ENCODE measurements at regions not wholly inside any gene's neighbourhood (a gene's known extent, or its start where the extent isn't known, plus 50 kb on each side); places are given as distances from the start of the nearest gene placed in this dataset.
"Not testable (repeated sequence)": the region's sequence is repeated elsewhere in the genome, so short reads cannot be mapped to it uniquely, and the experiment has no call there.

GRCh38 chr9:65423691-65424436 is 138.9 kb upstream of the FOXD4L5 start:
- H3K4me1 ChIP-seq (ENCODE audit: control insufficient read depth in 2 of 2, insufficient read depth in 2 of 2, low read length in 1 of 2); H3K9me3 ChIP-seq (ENCODE audit: control insufficient read depth in 2 of 2, insufficient read depth in 1 of 2, low read depth in 1 of 2, low read length in 1 of 2); H3K27ac ChIP-seq (ENCODE audit: low read depth in 2 of 2, low read length in 1 of 2); H3K27me3 ChIP-seq (ENCODE audit: control insufficient read depth in 1 of 2, insufficient read depth in 2 of 2, low read length in 2 of 2); H3K4me3 ChIP-seq (ENCODE audit: low read depth in 1 of 2, low read length in 2 of 2); H3K36me3 ChIP-seq (ENCODE audit: control insufficient read depth in 2 of 2, insufficient read depth in 2 of 2, low read length in 1 of 2): not testable (repeated sequence)
- 80 to 90% methylated on average over 18 of the region's 18 CpGs for WGBS, 2 donors

- H3K4me3 ChIP-seq (ENCODE audit: low read depth in 1 of 2, low read length in 2 of 2); H3K27ac ChIP-seq (ENCODE audit: low read depth in 2 of 2, low read length in 1 of 2); H3K4me1 ChIP-seq (ENCODE audit: control insufficient read depth in 2 of 2, insufficient read depth in 2 of 2, low read length in 1 of 2); H3K9me3 ChIP-seq (ENCODE audit: control insufficient read depth in 2 of 2, insufficient read depth in 1 of 2, low read depth in 1 of 2, low read length in 1 of 2); H3K36me3 ChIP-seq (ENCODE audit: control insufficient read depth in 2 of 2, insufficient read depth in 2 of 2, low read length in 1 of 2); H3K27me3 ChIP-seq (ENCODE audit: control insufficient read depth in 1 of 2, insufficient read depth in 2 of 2, low read length in 2 of 2): not testable (repeated sequence)
- WGBS, 2 donors: 81 to 85% methylated on average over 11 to 12 of the region's 13 CpGs
Measured at GRCh38 chr9:65422966-65423690, 138.1 kb upstream of the FOXD4L5 start.

- H3K9me3 ChIP-seq (ENCODE audit: control insufficient read depth in 2 of 2, insufficient read depth in 1 of 2, low read depth in 1 of 2, low read length in 1 of 2): peaks cover 6 to 11% of the 10 kb centered on the region in 2 donors
- 55 to 82% methylated on average over 2 of the region's 2 CpGs for WGBS, 2 donors
- H3K27ac ChIP-seq (ENCODE audit: low read depth in 2 of 2, low read length in 1 of 2); H3K36me3 ChIP-seq (ENCODE audit: control insufficient read depth in 2 of 2, insufficient read depth in 2 of 2, low read length in 1 of 2); H3K4me1 ChIP-seq (ENCODE audit: control insufficient read depth in 2 of 2, insufficient read depth in 2 of 2, low read length in 1 of 2); H3K4me3 ChIP-seq (ENCODE audit: low read depth in 1 of 2, low read length in 2 of 2); H3K27me3 ChIP-seq (ENCODE audit: control insufficient read depth in 1 of 2, insufficient read depth in 2 of 2, low read length in 2 of 2): not testable (repeated sequence)
Measured at GRCh38 chr9:65421486-65421885, 136.5 kb upstream of the FOXD4L5 start.

GRCh38 chr9:65420771-65421170 is 135.8 kb upstream of the FOXD4L5 start:
- no peaks in the 10 kb centered on the region for H3K36me3 ChIP-seq (ENCODE audit: control insufficient read depth in 2 of 2, insufficient read depth in 2 of 2, low read length in 1 of 2)
- H3K9me3 ChIP-seq (ENCODE audit: control insufficient read depth in 2 of 2, insufficient read depth in 1 of 2, low read depth in 1 of 2, low read length in 1 of 2): peaks cover 0 to 8% of the 10 kb centered on the region in 2 donors
- H3K4me1 ChIP-seq (ENCODE audit: control insufficient read depth in 2 of 2, insufficient read depth in 2 of 2, low read length in 1 of 2): no peaks in the 10 kb centered on the region
- H3K4me3 ChIP-seq (ENCODE audit: low read depth in 1 of 2, low read length in 2 of 2): no peak overlapping the region
- no peak overlapping the region for H3K27ac ChIP-seq (ENCODE audit: low read depth in 2 of 2, low read length in 1 of 2)
- H3K27me3 ChIP-seq (ENCODE audit: control insufficient read depth in 1 of 2, insufficient read depth in 2 of 2, low read length in 2 of 2): no peaks in the 10 kb centered on the region
- WGBS, 2 donors: 75 to 85% methylated on average over 5 of the region's 5 CpGs

GRCh38 chr9:65418966-65419365 is 134.0 kb upstream of the FOXD4L5 start:
- WGBS, 2 donors: 62 to 75% methylated on average over 4 of the region's 4 CpGs
- H3K4me3 ChIP-seq (ENCODE audit: low read depth in 1 of 2, low read length in 2 of 2); H3K27me3 ChIP-seq (ENCODE audit: control insufficient read depth in 1 of 2, insufficient read depth in 2 of 2, low read length in 2 of 2); H3K36me3 ChIP-seq (ENCODE audit: control insufficient read depth in 2 of 2, insufficient read depth in 2 of 2, low read length in 1 of 2); H3K27ac ChIP-seq (ENCODE audit: low read depth in 2 of 2, low read length in 1 of 2); H3K4me1 ChIP-seq (ENCODE audit: control insufficient read depth in 2 of 2, insufficient read depth in 2 of 2, low read length in 1 of 2); H3K9me3 ChIP-seq (ENCODE audit: control insufficient read depth in 2 of 2, insufficient read depth in 1 of 2, low read depth in 1 of 2, low read length in 1 of 2): not testable (repeated sequence)

- H3K27ac ChIP-seq (ENCODE audit: low read depth in 2 of 2, low read length in 1 of 2); H3K4me3 ChIP-seq (ENCODE audit: low read depth in 1 of 2, low read length in 2 of 2); H3K9me3 ChIP-seq (ENCODE audit: control insufficient read depth in 2 of 2, insufficient read depth in 1 of 2, low read depth in 1 of 2, low read length in 1 of 2); H3K27me3 ChIP-seq (ENCODE audit: control insufficient read depth in 1 of 2, insufficient read depth in 2 of 2, low read length in 2 of 2); H3K36me3 ChIP-seq (ENCODE audit: control insufficient read depth in 2 of 2, insufficient read depth in 2 of 2, low read length in 1 of 2); H3K4me1 ChIP-seq (ENCODE audit: control insufficient read depth in 2 of 2, insufficient read depth in 2 of 2, low read length in 1 of 2): not testable (repeated sequence)
- 63 to 65% methylated on average over 7 of the region's 7 CpGs for WGBS, 2 donors
Measured at GRCh38 chr9:65416948-65417347, 131.9 kb upstream of the FOXD4L5 start.

GRCh38 chr9:65414249-65414648 is 129.2 kb upstream of the FOXD4L5 start:
- 43 to 45% methylated on average over 4 of the region's 4 CpGs for WGBS, 2 donors
- not testable (repeated sequence) for H3K27ac ChIP-seq (ENCODE audit: low read depth in 2 of 2, low read length in 1 of 2); H3K9me3 ChIP-seq (ENCODE audit: control insufficient read depth in 2 of 2, insufficient read depth in 1 of 2, low read depth in 1 of 2, low read length in 1 of 2); H3K4me3 ChIP-seq (ENCODE audit: low read depth in 1 of 2, low read length in 2 of 2); H3K27me3 ChIP-seq (ENCODE audit: control insufficient read depth in 1 of 2, insufficient read depth in 2 of 2, low read length in 2 of 2); H3K36me3 ChIP-seq (ENCODE audit: control insufficient read depth in 2 of 2, insufficient read depth in 2 of 2, low read length in 1 of 2); H3K4me1 ChIP-seq (ENCODE audit: control insufficient read depth in 2 of 2, insufficient read depth in 2 of 2, low read length in 1 of 2)

GRCh38 chr9:65413371-65413770 is 128.4 kb upstream of the FOXD4L5 start:
- H3K27me3 ChIP-seq (ENCODE audit: control insufficient read depth in 1 of 2, insufficient read depth in 2 of 2, low read length in 2 of 2); H3K4me1 ChIP-seq (ENCODE audit: control insufficient read depth in 2 of 2, insufficient read depth in 2 of 2, low read length in 1 of 2); H3K4me3 ChIP-seq (ENCODE audit: low read depth in 1 of 2, low read length in 2 of 2); H3K36me3 ChIP-seq (ENCODE audit: control insufficient read depth in 2 of 2, insufficient read depth in 2 of 2, low read length in 1 of 2); H3K27ac ChIP-seq (ENCODE audit: low read depth in 2 of 2, low read length in 1 of 2); H3K9me3 ChIP-seq (ENCODE audit: control insufficient read depth in 2 of 2, insufficient read depth in 1 of 2, low read depth in 1 of 2, low read length in 1 of 2): not testable (repeated sequence)
- WGBS, 2 donors: 62 to 72% methylated on average over 5 of the region's 5 CpGs

GRCh38 chr9:65411901-65412300 is 126.9 kb upstream of the FOXD4L5 start:
- Histone ChIP-seq H3K4me1 (ENCODE audit: control insufficient read depth in 2 of 2, insufficient read depth in 2 of 2, low read length in 1 of 2) (no peaks in the 10 kb centered on the region), H3K27me3 (ENCODE audit: control insufficient read depth in 1 of 2, insufficient read depth in 2 of 2, low read length in 2 of 2) (no peaks in the 10 kb centered on the region), H3K4me3 (ENCODE audit: low read depth in 1 of 2, low read length in 2 of 2) (no peak overlapping the region), H3K9me3 (ENCODE audit: control insufficient read depth in 2 of 2, insufficient read depth in 1 of 2, low read depth in 1 of 2, low read length in 1 of 2) (peaks cover 6 to 10% of the 10 kb centered on the region in 2 donors), H3K27ac (ENCODE audit: low read depth in 2 of 2, low read length in 1 of 2) (no peak overlapping the region), H3K36me3 (ENCODE audit: control insufficient read depth in 2 of 2, insufficient read depth in 2 of 2, low read length in 1 of 2) (no peaks in the 10 kb centered on the region)
- 77 to 78% methylated on average over 8 of the region's 8 CpGs for WGBS, 2 donors

- Histone ChIP-seq H3K27ac (ENCODE audit: low read depth in 2 of 2, low read length in 1 of 2) (no peak overlapping the region), H3K4me3 (ENCODE audit: low read depth in 1 of 2, low read length in 2 of 2) (no peak overlapping the region), H3K4me1 (ENCODE audit: control insufficient read depth in 2 of 2, insufficient read depth in 2 of 2, low read length in 1 of 2) (no peaks in the 10 kb centered on the region), H3K36me3 (ENCODE audit: control insufficient read depth in 2 of 2, insufficient read depth in 2 of 2, low read length in 1 of 2) (no peaks in the 10 kb centered on the region), H3K27me3 (ENCODE audit: control insufficient read depth in 1 of 2, insufficient read depth in 2 of 2, low read length in 2 of 2) (no peaks in the 10 kb centered on the region), H3K9me3 (ENCODE audit: control insufficient read depth in 2 of 2, insufficient read depth in 1 of 2, low read depth in 1 of 2, low read length in 1 of 2) (peaks cover 4 to 10% of the 10 kb centered on the region in 2 donors)
- WGBS, 2 donors: 84 to 85% methylated on average over 9 of the region's 9 CpGs
Measured at GRCh38 chr9:65411336-65411735, 126.3 kb upstream of the FOXD4L5 start.
